M059J (cell line): ENCODE measurements at regions not wholly inside any gene's neighbourhood (a gene's known extent, or its start where the extent isn't known, plus 50 kb on each side); places are given as distances from the start of the nearest gene placed in this dataset.

Source experiments
- DNase-seq: peaks from one replicate; pipeline ENCODE4 v3.0.0-alpha.2; 2012; ENCODE audit warnings: low read depth

GRCh38 chr16:76182041-76182635 is 95.1 kb upstream of the CNTNAP4 start:
- no peak for DNase-seq

- no peak for DNase-seq
These were observed 93.6 kb upstream of the CNTNAP4 start for GRCh38 chr16:76183647-76184046.

GRCh38 chr16:76190057-76190456 is 87.1 kb upstream of the CNTNAP4 start:
- DNase-seq, result no peak

- no peak for DNase-seq
These were observed 86.7 kb upstream of the CNTNAP4 start for GRCh38 chr16:76190480-76190879.

GRCh38 chr16:76193906-76194615 is 83.1 kb upstream of the CNTNAP4 start:
- DNase-seq, result no peak

- peak; percentile 1 for DNase-seq
These were observed 82.6 kb upstream of the CNTNAP4 start for GRCh38 chr16:76194616-76195015.

GRCh38 chr16:76195056-76195455 is 82.1 kb upstream of the CNTNAP4 start:
- DNase-seq, result no peak

- no peak for DNase-seq
These were observed 81.6 kb upstream of the CNTNAP4 start for GRCh38 chr16:76195648-76196047.

GRCh38 chr16:76197900-76198299 is 79.3 kb upstream of the CNTNAP4 start:
- no peak for DNase-seq

- no peak for DNase-seq
These were observed 77.5 kb upstream of the CNTNAP4 start for GRCh38 chr16:76199681-76200220.

- DNase-seq, result no peak
These were observed 75.8 kb upstream of the CNTNAP4 start for GRCh38 chr16:76201385-76201784.

- no peak for DNase-seq
These were observed 73.0 kb upstream of the CNTNAP4 start for GRCh38 chr16:76204249-76204648.

- no peak for DNase-seq
These were observed 69.9 kb upstream of the CNTNAP4 start for GRCh38 chr16:76207270-76207669.

GRCh38 chr16:76210157-76210556 is 67.0 kb upstream of the CNTNAP4 start:
- no peak for DNase-seq

- DNase-seq, result no peak
These were observed 63.3 kb upstream of the CNTNAP4 start for GRCh38 chr16:76213860-76214259.

GRCh38 chr16:76214856-76215255 is 62.3 kb upstream of the CNTNAP4 start:
- DNase-seq, result no peak

- DNase-seq, result no peak
These were observed 55.1 kb upstream of the CNTNAP4 start for GRCh38 chr16:76222087-76222486.

- DNase-seq, result no peak
These were observed 54.3 kb upstream of the CNTNAP4 start for GRCh38 chr16:76222853-76223252.

- DNase-seq, result peak; percentile 4
These were observed 51.2 kb upstream of the CNTNAP4 start for GRCh38 chr16:76226011-76226410.

- DNase-seq, result no peak
These were observed 50.7 kb upstream of the CNTNAP4 start for GRCh38 chr16:76226481-76226880.
